SJCRH30 (cell line): ENCODE measurements at regions not wholly inside any gene's neighbourhood (a gene's known extent, or its start where the extent isn't known, plus 50 kb on each side); places are given as distances from the start of the nearest gene placed in this dataset.

Experiments used
- DNase-seq, 2 experiments: peaks; one replicate each; pipeline ENCODE4 v3.0.0-alpha.2; 2015 to 2020
- H3K27ac ChIP-seq: fragments of 250-450 bp; sonication (Bioruptor Pico); 2 replicates; pipeline ENCODE4 v1.5.1; 2020; ENCODE audit warnings: mild to moderate bottlenecking, moderate library complexity
- H3K27me3 ChIP-seq: fragments of 250-450 bp; sonication (Bioruptor Pico); 2 replicates; pipeline ENCODE4 v1.5.1; 2020; ENCODE audit warnings: mild to moderate bottlenecking, moderate library complexity
- H3K36me3 ChIP-seq: fragments of 250-450 bp; sonication (Bioruptor Pico); 2 replicates; pipeline ENCODE4 v1.5.1; 2020; ENCODE audit warnings: mild to moderate bottlenecking, moderate library complexity
- H3K4me1 ChIP-seq: fragments of 250-450 bp; sonication (Bioruptor Pico); 2 replicates; pipeline ENCODE4 v1.5.1; 2020; ENCODE audit warnings: mild to moderate bottlenecking, moderate library complexity
- H3K4me3 ChIP-seq: fragments of 250-450 bp; sonication (Bioruptor Pico); 2 replicates; pipeline ENCODE4 v1.5.1; 2020; ENCODE audit warnings: mild to moderate bottlenecking, moderate library complexity
- H3K9me3 ChIP-seq: fragments of 250-450 bp; sonication (Bioruptor Pico); replicated peaks from 2 replicates; pipeline ENCODE4 v1.5.1; 2020; ENCODE audit warnings: mild to moderate bottlenecking, moderate library complexity

DNA sequence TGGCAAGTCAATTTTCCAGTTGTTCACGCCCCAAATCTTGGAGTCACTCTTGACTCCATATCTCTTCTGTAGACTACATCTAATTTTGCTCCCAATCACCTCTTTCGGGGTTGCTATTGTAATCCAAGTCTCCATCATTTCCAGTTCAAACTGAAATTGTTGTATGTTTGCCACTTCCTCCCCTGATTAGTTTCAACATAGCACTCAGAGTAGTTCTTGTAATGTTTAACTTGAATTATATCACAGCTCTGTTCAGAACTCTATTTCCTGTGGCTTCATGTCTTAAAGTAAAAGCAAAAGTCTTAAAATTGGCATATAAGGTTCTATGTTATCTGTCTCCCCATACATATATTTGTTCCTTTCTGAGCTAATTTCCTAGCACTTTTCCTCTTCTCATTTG is 348.5 kb upstream of the RIOK2 start:
- Histone ChIP-seq H3K4me3 (no peak overlapping the region), H3K27me3 (no peaks in the 10 kb centered on the region), H3K9me3 (no peaks in the 10 kb centered on the region), H3K4me1 (peaks cover 16% of the 10 kb centered on the region), H3K36me3 (no peaks in the 10 kb centered on the region), H3K27ac (no peak overlapping the region)
- DNase-seq = no peak

DNA sequence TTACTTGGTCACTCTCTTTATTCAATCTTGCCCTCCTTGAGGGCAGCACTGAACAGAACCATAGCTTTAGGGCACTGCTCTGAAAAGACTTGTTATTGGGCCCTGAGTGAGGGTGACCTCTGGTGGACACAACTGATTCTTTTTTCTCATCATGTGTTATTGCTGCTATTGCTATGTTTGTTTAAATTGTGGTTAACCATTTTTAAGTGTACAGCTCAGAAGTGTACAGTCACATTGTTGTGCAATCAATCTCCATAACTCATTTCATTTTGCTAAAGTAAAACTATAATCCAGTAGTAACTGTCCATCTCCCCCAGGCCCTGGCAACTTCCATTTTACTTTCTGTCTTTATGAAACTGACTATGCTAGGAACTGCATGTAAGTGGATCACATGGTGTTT is 351.1 kb upstream of the RIOK2 start:
- H3K4me3 ChIP-seq = no peak overlapping the region
- no peak overlapping the region for H3K27ac ChIP-seq
- H3K9me3 ChIP-seq = no peaks in the 10 kb centered on the region
- peak; percentile 36 to 78 for DNase-seq
- no peaks in the 10 kb centered on the region for H3K36me3 ChIP-seq
- H3K4me1 ChIP-seq = peaks cover 6% of the 10 kb centered on the region
- H3K27me3 ChIP-seq = no peaks in the 10 kb centered on the region

DNA sequence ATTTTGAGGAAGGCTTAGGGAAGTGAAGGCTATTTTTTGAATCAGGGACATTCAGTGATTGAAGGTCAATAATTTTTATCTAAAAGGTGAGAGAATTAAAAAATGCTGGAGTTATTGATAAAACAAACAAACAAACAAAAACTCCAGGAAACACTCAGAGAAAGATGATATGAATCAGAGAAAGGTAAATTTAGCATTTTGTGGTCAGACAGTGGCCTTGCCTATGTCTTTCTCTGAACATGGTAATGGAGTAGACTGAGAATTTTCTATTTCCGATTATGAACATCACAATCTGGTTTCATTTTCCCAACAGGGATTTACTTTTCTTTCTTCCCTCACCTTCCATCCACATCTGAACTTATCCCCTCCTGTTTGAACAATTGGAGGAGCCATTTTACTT is 353.6 kb upstream of the RIOK2 start:
- no peak overlapping the region for H3K27ac ChIP-seq
- H3K36me3 ChIP-seq = no peaks in the 10 kb centered on the region
- no peak overlapping the region for H3K4me3 ChIP-seq
- H3K9me3 ChIP-seq = no peaks in the 10 kb centered on the region
- H3K4me1 ChIP-seq = no peaks in the 10 kb centered on the region
- H3K27me3 ChIP-seq = no peaks in the 10 kb centered on the region
- DNase-seq = no peak

DNA sequence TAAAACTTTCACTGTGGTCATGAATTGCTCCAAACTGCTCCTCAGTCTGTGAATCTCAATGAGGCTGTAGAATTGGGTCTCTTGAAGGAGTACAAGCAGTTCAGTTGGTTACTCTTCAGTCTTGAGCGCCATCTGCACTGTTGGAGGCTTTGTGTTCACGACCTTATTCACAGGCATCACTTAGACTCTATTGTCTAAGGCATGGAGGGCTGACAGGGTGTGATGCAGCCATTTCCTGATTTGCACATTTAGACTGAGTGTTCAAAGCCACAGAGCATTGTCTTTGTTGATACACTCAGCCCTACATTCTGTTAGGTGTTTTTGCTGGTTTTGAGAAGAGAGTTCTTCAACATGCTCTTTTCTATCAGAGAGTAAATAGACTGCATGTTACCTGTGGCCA is 355.9 kb upstream of the RIOK2 start:
- Histone ChIP-seq H3K27ac (no peak overlapping the region), H3K36me3 (no peaks in the 10 kb centered on the region), H3K4me1 (no peaks in the 10 kb centered on the region), H3K9me3 (no peaks in the 10 kb centered on the region), H3K27me3 (no peaks in the 10 kb centered on the region), H3K4me3 (no peak overlapping the region)
- DNase-seq = no peak

DNA sequence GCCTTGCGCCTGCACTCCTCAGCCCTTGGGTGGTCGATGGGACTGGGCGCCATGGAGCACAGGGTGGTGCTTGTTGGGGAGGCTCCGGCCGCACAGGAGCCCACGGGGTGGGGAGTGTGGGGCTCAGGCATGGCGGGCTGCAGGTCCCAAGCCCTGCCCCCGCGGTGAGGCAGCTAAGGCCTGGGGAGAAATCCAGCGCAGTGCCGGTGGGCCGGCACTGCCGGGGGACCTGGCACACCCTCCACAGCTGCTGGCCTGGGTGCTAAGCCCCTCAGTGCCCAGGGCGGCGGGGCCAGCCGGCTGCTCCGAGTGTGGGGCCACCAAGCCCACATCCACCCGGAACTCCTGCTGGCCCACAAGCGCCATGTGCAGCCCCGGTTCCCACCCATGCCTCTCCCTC is 358.8 kb upstream of the RIOK2 start:
- no peak overlapping the region for H3K4me3 ChIP-seq
- no peaks in the 10 kb centered on the region for H3K4me1 ChIP-seq
- no peak overlapping the region for H3K27ac ChIP-seq
- no peaks in the 10 kb centered on the region for H3K9me3 ChIP-seq
- DNase-seq = no peak
- no peaks in the 10 kb centered on the region for H3K36me3 ChIP-seq
- H3K27me3 ChIP-seq = no peaks in the 10 kb centered on the region

DNA sequence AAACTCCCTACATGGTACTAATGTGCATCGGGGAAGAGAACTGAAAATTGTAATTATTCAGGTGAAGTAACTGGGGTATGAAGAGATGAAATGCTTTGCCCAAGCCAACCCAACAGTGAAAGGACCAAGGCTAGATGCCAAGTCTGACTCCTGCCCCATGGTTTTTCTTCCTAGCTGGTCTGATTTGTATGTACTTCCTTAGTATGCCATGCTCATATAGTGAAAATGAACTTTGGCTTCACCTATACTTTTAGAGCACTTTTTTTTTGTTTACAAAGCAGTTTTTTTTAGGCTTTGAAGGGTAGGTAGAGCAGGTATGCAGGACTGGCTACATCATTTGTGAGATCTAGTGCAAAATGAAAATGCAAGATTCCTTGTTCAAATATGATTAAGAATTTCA is 359.4 kb upstream of the RIOK2 start:
- Histone ChIP-seq H3K27me3 (no peaks in the 10 kb centered on the region), H3K4me1 (no peaks in the 10 kb centered on the region), H3K27ac (no peak overlapping the region), H3K9me3 (no peaks in the 10 kb centered on the region), H3K36me3 (no peaks in the 10 kb centered on the region), H3K4me3 (no peak overlapping the region)
- DNase-seq = no peak

DNA sequence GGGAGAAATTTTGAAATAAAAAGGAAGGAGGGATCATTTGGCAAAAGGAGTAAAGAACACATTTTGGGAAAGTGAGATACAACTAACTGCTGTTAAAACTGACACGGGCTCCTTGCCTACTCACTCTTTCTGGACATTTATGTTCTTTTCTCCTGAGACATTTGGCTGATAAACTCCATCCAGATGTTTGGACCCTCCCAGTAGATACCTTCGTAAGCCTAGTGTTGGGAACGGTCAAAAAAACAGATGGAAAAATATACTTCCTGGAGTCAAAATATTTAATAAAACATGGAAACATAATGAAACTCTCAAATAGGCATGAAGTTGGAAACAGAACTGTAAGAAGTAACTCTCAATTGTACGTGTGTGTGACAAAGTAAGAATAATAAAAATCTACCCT is 360.1 kb upstream of the RIOK2 start:
- Histone ChIP-seq H3K27ac (no peak overlapping the region), H3K36me3 (no peaks in the 10 kb centered on the region), H3K4me3 (no peak overlapping the region), H3K9me3 (no peaks in the 10 kb centered on the region), H3K4me1 (no peaks in the 10 kb centered on the region), H3K27me3 (no peaks in the 10 kb centered on the region)
- no peak for DNase-seq

DNA sequence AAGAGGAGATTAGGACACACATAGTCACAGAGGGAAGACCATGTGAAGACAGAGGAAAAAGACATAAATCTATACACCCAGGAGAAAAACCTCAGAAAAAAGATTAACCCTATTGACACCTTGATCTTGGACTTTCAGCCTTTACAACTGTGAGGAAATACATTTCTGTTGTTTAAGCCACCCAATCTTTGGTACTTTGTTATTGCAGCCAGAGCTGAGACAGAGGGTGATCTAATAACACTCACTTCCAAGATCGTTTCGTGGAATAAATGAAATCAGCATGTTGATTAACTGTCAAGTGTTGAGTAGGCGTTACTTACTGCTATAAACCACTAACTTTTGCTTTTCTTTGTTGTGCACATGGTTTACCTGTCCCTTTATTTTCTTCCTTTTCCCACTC is 361.2 kb upstream of the RIOK2 start:
- H3K4me3 ChIP-seq = no peak overlapping the region
- H3K27ac ChIP-seq = no peak overlapping the region
- H3K4me1 ChIP-seq = no peaks in the 10 kb centered on the region
- H3K9me3 ChIP-seq = no peaks in the 10 kb centered on the region
- no peaks in the 10 kb centered on the region for H3K27me3 ChIP-seq
- DNase-seq = no peak
- H3K36me3 ChIP-seq = no peaks in the 10 kb centered on the region

DNA sequence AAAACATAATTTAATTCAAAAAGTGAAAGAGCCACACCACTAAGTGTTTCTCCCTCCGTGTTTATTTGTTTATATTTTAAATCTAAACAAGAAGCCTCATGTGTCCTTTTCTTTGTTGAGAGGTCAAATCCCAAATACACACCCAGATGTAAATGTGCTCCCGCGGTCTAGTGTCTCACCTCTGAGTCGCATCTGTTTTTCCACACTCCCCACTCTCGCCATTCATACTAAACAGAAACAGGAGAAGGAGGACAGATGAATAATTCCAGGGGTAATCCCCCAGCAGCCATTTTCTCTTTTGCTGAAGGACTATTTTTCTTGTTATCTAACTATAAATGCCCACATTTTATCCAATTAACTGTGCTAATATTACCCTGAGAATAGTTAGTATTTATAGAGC is 361.6 kb upstream of the RIOK2 start:
- H3K36me3 ChIP-seq = no peaks in the 10 kb centered on the region
- no peaks in the 10 kb centered on the region for H3K27me3 ChIP-seq
- no peaks in the 10 kb centered on the region for H3K9me3 ChIP-seq
- H3K27ac ChIP-seq = no peak overlapping the region
- H3K4me1 ChIP-seq = no peaks in the 10 kb centered on the region
- DNase-seq = no peak
- H3K4me3 ChIP-seq = no peak overlapping the region

DNA sequence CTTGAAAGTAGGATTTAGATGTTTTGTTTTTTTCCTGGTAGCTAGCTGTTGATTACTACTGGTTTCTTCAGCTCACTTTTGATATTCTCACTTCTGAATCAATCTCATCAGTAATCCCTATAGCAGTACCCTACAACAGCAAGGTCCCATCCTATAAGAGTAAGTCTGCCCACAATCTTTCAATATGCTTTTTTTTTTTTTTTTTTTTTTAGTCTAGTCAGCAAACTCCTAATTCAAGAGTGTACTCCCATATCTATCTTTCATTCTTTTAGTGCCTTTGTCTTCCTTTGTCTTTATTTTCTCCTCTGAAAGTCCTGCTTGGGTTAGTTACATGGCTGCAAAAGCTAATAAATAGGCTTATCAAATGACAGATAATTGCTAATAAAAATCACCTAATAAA is 362.4 kb upstream of the RIOK2 start:
- Histone ChIP-seq H3K9me3 (no peaks in the 10 kb centered on the region), H3K36me3 (no peaks in the 10 kb centered on the region), H3K4me3 (no peak overlapping the region), H3K4me1 (no peaks in the 10 kb centered on the region), H3K27me3 (no peaks in the 10 kb centered on the region), H3K27ac (no peak overlapping the region)
- no peak for DNase-seq

DNA sequence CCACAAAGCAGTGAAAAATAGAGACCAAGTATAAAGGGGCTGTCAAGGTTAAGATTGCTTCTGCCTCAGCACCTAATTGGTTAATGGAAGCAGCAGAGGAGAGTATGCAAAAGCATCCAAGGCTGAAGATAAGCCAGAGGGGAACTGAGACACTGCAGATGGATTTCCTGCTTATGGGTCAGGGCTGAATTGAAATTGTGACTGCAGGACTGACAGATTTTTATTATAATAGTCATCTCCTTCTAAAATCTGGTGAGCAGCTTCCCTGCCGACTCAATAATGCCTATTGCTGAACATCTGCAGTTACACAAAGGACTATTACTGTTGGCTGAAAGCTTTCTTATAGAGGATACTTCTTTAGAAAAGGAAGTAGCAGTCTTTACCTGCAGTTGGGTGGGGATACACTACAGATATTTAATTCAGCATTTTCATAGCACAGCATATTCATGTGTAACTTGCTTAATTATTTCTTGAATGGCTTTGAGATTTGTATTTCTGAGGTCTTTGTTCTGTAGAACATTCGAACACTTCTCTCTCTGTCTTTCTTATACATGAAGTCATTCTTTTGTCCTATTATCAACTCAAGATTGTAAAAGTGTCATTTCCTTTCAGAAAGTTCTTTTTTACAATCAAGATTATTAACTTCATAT is 363.0 kb upstream of the RIOK2 start:
- Histone ChIP-seq H3K27ac (no peak overlapping the region), H3K4me3 (no peak overlapping the region), H3K4me1 (no peaks in the 10 kb centered on the region), H3K36me3 (no peaks in the 10 kb centered on the region), H3K9me3 (no peaks in the 10 kb centered on the region), H3K27me3 (no peaks in the 10 kb centered on the region)
- no peak for DNase-seq

DNA sequence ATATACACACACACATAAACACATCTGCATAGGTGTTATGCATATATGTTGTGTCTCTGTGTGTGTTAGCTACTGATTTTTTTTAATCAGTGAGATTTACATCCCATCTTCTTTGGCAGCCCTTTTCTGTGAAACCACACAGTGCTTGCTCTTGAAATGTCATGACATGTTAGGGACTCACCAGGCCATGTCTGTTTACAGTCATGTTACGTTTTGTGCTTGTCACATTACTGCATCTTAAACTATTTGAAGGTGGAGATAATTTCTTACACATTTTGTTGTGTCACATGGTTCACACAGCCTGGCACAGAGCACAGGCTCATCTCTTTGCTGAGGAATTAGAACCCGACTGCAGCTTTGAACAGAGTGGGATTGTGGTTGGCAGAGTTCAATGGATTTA is 364.4 kb upstream of the RIOK2 start:
- no peak for DNase-seq
- H3K9me3 ChIP-seq = no peaks in the 10 kb centered on the region
- no peak overlapping the region for H3K27ac ChIP-seq
- no peaks in the 10 kb centered on the region for H3K27me3 ChIP-seq
- H3K4me3 ChIP-seq = no peak overlapping the region
- H3K36me3 ChIP-seq = no peaks in the 10 kb centered on the region
- no peaks in the 10 kb centered on the region for H3K4me1 ChIP-seq

DNA sequence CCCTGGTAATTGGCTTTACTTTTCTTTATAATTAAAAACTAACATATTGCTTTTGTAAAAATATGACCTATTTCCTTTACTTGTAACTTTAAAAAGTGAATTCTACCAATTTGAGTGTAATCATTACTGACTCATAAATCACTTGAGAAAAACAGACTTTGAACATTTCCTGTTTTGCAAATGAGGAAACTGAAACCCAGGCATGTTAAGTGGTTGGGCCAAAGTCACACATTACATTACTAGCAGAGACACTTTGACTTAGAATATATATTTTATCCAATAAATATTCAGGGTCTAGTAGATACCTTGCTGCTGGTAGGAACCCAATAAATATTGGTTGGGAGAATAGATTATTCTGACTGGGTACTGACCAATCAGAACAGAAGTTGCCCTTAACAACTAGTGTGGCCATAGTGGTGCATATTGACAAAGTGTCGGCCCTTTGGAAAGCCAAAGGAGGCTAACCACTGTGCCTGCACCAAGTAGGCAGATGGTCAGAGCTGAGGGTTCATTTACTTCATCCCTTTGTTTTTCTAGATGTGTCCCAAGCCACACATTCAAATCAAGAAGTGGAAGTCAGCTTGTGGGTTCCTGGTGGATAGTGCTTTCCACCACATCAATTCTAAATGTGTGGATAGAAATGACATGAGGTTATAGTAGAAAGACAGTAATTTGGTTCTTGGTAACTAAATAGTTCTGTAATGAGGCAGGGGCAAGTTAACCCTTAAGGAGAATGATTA is 365.1 kb upstream of the RIOK2 start:
- Histone ChIP-seq H3K27me3 (no peaks in the 10 kb centered on the region), H3K27ac (no peak overlapping the region), H3K9me3 (no peaks in the 10 kb centered on the region), H3K4me3 (no peak overlapping the region), H3K4me1 (no peaks in the 10 kb centered on the region), H3K36me3 (no peaks in the 10 kb centered on the region)
- no peak for DNase-seq

DNA sequence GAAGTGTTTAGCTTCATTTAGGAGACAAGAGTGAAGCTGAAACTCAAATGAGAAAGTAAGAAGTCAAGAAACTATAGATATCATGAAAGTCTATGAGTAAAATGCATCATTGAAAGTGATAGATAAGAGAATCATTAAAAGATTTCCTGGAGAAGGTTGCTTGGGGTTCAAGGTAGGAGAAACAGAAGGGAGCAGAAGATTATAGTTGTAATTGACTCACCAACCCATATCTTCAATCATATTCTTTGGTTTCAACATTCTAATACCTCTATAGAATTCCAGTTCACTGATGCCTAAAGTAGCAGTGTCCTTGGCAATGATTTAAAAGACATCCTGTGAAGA is 365.7 kb upstream of the RIOK2 start:
- no peak for DNase-seq
- H3K27ac ChIP-seq = no peak overlapping the region
- no peak overlapping the region for H3K4me3 ChIP-seq
- H3K36me3 ChIP-seq = no peaks in the 10 kb centered on the region
- H3K27me3 ChIP-seq = no peaks in the 10 kb centered on the region
- H3K4me1 ChIP-seq = no peaks in the 10 kb centered on the region
- H3K9me3 ChIP-seq = no peaks in the 10 kb centered on the region

DNA sequence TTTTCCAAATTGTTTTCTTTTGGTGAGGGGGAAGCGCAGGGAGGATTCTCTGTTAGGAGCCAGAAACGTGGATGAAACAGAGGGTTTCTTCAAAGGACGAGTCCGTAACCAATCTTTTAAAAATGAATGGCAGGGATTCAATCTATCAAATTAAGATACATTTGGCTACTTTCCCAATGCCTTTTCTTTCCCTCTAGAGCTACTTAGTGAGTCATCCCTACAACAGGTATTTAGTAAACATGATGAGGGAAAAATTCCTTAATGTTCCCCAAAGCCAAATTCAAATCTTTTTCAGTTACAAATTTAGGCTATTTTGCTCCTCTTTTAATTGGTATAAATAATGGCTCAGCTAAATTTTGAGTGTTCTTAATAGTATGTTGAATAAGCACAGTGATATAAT is 366.4 kb upstream of the RIOK2 start:
- no peak overlapping the region for H3K27ac ChIP-seq
- no peaks in the 10 kb centered on the region for H3K36me3 ChIP-seq
- H3K4me1 ChIP-seq = no peaks in the 10 kb centered on the region; the same call in 1 of the 2 replicates
- DNase-seq = no peak
- no peak overlapping the region for H3K4me3 ChIP-seq
- H3K27me3 ChIP-seq = no peaks in the 10 kb centered on the region
- H3K9me3 ChIP-seq = no peaks in the 10 kb centered on the region

DNA sequence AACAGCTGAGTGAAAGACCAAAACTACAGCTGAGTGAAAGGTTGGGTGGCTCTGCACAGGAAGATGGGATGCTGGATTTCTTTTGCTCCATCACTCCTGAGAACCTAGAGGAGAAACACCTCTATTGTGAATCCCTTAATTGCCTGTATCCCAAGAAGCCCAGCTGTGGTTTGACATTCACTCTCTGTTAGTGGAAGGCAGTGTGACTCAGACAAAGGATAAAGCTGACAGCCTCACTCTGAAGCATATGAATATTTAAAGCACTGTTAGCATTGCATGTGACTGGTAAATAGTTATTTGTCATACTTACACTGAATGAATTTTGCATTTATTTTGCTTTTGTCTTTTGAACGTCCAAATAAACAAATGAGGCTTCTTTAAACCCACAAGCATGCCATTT is 367.1 kb upstream of the RIOK2 start:
- Histone ChIP-seq H3K4me3 (no peak overlapping the region), H3K36me3 (no peaks in the 10 kb centered on the region), H3K4me1 (no peaks in the 10 kb centered on the region; the same call in 1 of the 2 replicates), H3K27me3 (no peaks in the 10 kb centered on the region), H3K9me3 (no peaks in the 10 kb centered on the region), H3K27ac (no peak overlapping the region)
- DNase-seq = peak in 1 of 2 experiments; percentile 28
